Lower lobe of right lung (tissue), 2 donors: ENCODE measurements at regions not wholly inside any gene's neighbourhood (a gene's known extent, or its start where the extent isn't known, plus 50 kb on each side); places are given as distances from the start of the nearest gene placed in this dataset.

Experiments
- ATAC-seq, 2 donors: fragments of 200-7000 bp; cut with Tn5 transposase; one replicate each; pipeline ENCODE4 v1.9.1; 2020 to 2022; ENCODE audit warnings: mild to moderate bottlenecking in 2 of 2, moderate library complexity in 2 of 2
- DNase-seq: peaks from one replicate; pipeline ENCODE4 v3.0.0-alpha.2; 2020
- H3K27ac ChIP-seq: fragments of 200-600 bp; one replicate; pipeline ENCODE4 v1.8.0; 2022
- H3K27me3 ChIP-seq: fragments of 200-600 bp; one replicate; pipeline ENCODE4 v1.8.0; 2022; ENCODE audit warnings: low read depth
- H3K36me3 ChIP-seq: fragments of 200-600 bp; one replicate; pipeline ENCODE4 v1.8.0; 2022; ENCODE audit warnings: mild to moderate bottlenecking
- H3K4me1 ChIP-seq: fragments of 200-600 bp; one replicate; pipeline ENCODE4 v1.8.0; 2022
- H3K4me3 ChIP-seq: fragments of 200-600 bp; one replicate; pipeline ENCODE4 v1.8.0; 2022; ENCODE audit warnings: mild to moderate bottlenecking
- H3K9me3 ChIP-seq: fragments of 200-600 bp; one replicate; pipeline ENCODE4 v1.8.0; 2022
- CTCF ChIP-seq: fragments of 200-600 bp; IDR thresholded peaks from one replicate; pipeline ENCODE4 v1.8.0; 2022; ENCODE audit warnings: antibody characterized with exemption, mild to moderate bottlenecking
- intact Hi-C: fragments of 100-400 bp; cut with DNase I; formaldehyde crosslinking; loops from one replicate; pipeline ENCODE4 v1.11.0; 2022
- donor health status: DM: no; HTN: yes; CAD: no; lungs with severe emphysema.

DNA sequence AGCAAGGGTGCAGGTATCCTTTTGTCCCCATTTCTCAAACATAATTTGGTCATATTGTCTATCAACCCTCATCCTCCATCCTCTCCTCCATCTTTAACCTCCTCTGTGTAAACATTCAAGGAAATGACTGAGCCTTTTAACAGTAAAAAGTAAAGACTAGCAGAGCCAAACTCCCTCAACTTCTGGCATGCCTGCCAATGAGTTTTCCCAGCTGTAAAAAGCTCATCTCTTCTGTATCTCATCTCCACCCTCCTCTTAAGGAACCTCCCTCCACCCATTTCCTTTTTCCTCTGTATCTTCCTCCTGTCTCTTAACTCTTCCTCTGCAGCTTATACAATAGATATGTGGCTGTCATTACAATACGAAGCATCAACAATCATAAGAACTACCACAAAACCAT lies 76.9 kb upstream of the PSMD7 start:
- DNase-seq = no peak
- no peak for ATAC-seq
- Histone ChIP-seq H3K4me3 (no peak overlapping the region), H3K27me3 (no peaks in the 10 kb centered on the region), H3K4me1 (no peaks in the 10 kb centered on the region), H3K9me3 (no peaks in the 10 kb centered on the region), H3K27ac (no peak overlapping the region), H3K36me3 (no peaks in the 10 kb centered on the region)
- no peak for TF ChIP-seq CTCF
- intact Hi-C loops = no loop called here

GRCh38 chr16:74218871-74219270 lies 77.7 kb upstream of the PSMD7 start:
- Histone ChIP-seq H3K27me3 (no peaks in the 10 kb centered on the region), H3K9me3 (no peaks in the 10 kb centered on the region), H3K4me3 (no peak overlapping the region), H3K36me3 (no peaks in the 10 kb centered on the region), H3K27ac (no peak overlapping the region), H3K4me1 (no peaks in the 10 kb centered on the region)
- ATAC-seq (no peak), DNase-seq (no peak)
- intact Hi-C loops = no loop called here
- no peak for TF ChIP-seq CTCF

- Histone ChIP-seq H3K27me3 (no peaks in the 10 kb centered on the region), H3K27ac (no peak overlapping the region), H3K4me1 (no peaks in the 10 kb centered on the region), H3K9me3 (no peaks in the 10 kb centered on the region), H3K4me3 (no peak overlapping the region), H3K36me3 (no peaks in the 10 kb centered on the region)
- DNase-seq = no peak
- intact Hi-C loops = no loop called here
- no peak for TF ChIP-seq CTCF
- ATAC-seq = no peak
Measured at GRCh38 chr16:74216319-74216718, 80.3 kb upstream of the PSMD7 start.

GRCh38 chr16:74215249-74215648 lies 81.4 kb upstream of the PSMD7 start:
- no peaks in the 10 kb centered on the region for H3K36me3 ChIP-seq
- DNase-seq = no peak
- no peak for TF ChIP-seq CTCF
- no peak overlapping the region for H3K27ac ChIP-seq
- intact Hi-C loops = no loop called here
- H3K4me3 ChIP-seq = no peak overlapping the region
- H3K9me3 ChIP-seq = no peaks in the 10 kb centered on the region
- no peaks in the 10 kb centered on the region for H3K27me3 ChIP-seq
- ATAC-seq = no peak
- no peaks in the 10 kb centered on the region for H3K4me1 ChIP-seq

GRCh38 chr16:74213372-74213771 lies 83.2 kb upstream of the PSMD7 start:
- Histone ChIP-seq H3K9me3 (no peaks in the 10 kb centered on the region), H3K27me3 (no peaks in the 10 kb centered on the region), H3K4me1 (no peaks in the 10 kb centered on the region), H3K4me3 (no peak overlapping the region), H3K36me3 (no peaks in the 10 kb centered on the region), H3K27ac (no peak overlapping the region)
- ATAC-seq (no peak), DNase-seq (no peak)
- intact Hi-C loops = no loop called here
- no peak for TF ChIP-seq CTCF

- TF ChIP-seq CTCF = no peak
- DNase-seq (no peak), ATAC-seq (no peak)
- Histone ChIP-seq H3K27ac (no peak overlapping the region), H3K4me3 (no peak overlapping the region), H3K36me3 (no peaks in the 10 kb centered on the region), H3K27me3 (no peaks in the 10 kb centered on the region), H3K4me1 (no peaks in the 10 kb centered on the region), H3K9me3 (no peaks in the 10 kb centered on the region)
- intact Hi-C loops = no loop called here
Measured at GRCh38 chr16:74210245-74210644, 86.4 kb upstream of the PSMD7 start.
